Endodermal cell (in vitro differentiated cells): ENCODE measurements at regions not wholly inside any gene's neighbourhood (a gene's known extent, or its start where the extent isn't known, plus 50 kb on each side); places are given as distances from the start of the nearest gene placed in this dataset.
A peak's percentile ranks its signal among the peaks of the same experiment; 100 is the strongest.

Experiments used
- DNase-seq: peaks from one replicate; pipeline ENCODE4 v3.0.0-alpha.2; 2017
- H3K27ac ChIP-seq: 2 replicates; pipeline ENCODE4 v1.5.1; 2013; ENCODE audit warnings: mild to moderate bottlenecking, low read depth, low read length, moderate library complexity
- H3K27me3 ChIP-seq: 2 replicates; pipeline ENCODE4 v1.6.1; 2013; ENCODE audit warnings: mild to moderate bottlenecking, low read length, moderate library complexity; ENCODE audit not compliant: insufficient read depth, control insufficient read depth, poor library complexity, severe bottlenecking
- H3K36me3 ChIP-seq: 2 replicates; pipeline ENCODE4 v1.7.0; 2013; ENCODE audit warnings: mild to moderate bottlenecking, low read length, moderate library complexity; ENCODE audit not compliant: control insufficient read depth, insufficient read depth
- H3K4me1 ChIP-seq: one replicate; pipeline ENCODE4 v1.7.0; 2013; ENCODE audit warnings: low read length; ENCODE audit not compliant: control insufficient read depth, insufficient read depth
- H3K4me3 ChIP-seq: 2 replicates; pipeline ENCODE4 v1.5.1; 2013; ENCODE audit warnings: mild to moderate bottlenecking, low read length, moderate library complexity
- H3K9ac ChIP-seq: 2 replicates; pipeline ENCODE4 v1.6.1; 2013; ENCODE audit warnings: mild to moderate bottlenecking, low read length, moderate library complexity; ENCODE audit not compliant: poor library complexity, severe bottlenecking; ENCODE audit errors: extremely low read depth
- H3K9me3 ChIP-seq: 2 replicates; pipeline ENCODE4 v1.6.1; 2013; ENCODE audit warnings: mild to moderate bottlenecking, low read length, moderate library complexity; ENCODE audit not compliant: control insufficient read depth
- H3K27ac Mint-ChIP-seq: 2 replicates; pipeline ENCODE4 v1.8.0; 2020; ENCODE audit warnings: mixed read lengths
- H3K27me3 Mint-ChIP-seq: 2 replicates; pipeline ENCODE4 v1.8.0; 2021; ENCODE audit warnings: mild to moderate bottlenecking, mixed read lengths; ENCODE audit not compliant: insufficient read depth
- H3K36me3 Mint-ChIP-seq: 2 replicates; pipeline ENCODE4 v1.8.0; 2020; ENCODE audit warnings: low read depth, mixed read lengths
- H3K4me1 Mint-ChIP-seq: 2 replicates; pipeline ENCODE4 v1.8.0; 2020; ENCODE audit warnings: mixed read lengths
- H3K4me3 Mint-ChIP-seq: 2 replicates; pipeline ENCODE4 v1.8.0; 2020; ENCODE audit warnings: mild to moderate bottlenecking, moderate library complexity, mixed read lengths
- H3K9me3 Mint-ChIP-seq: 2 replicates; pipeline ENCODE4 v1.8.0; 2020; ENCODE audit warnings: mild to moderate bottlenecking, mixed read lengths
- WGBS, 2 experiments: methylation state at CpG; one replicate each; pipeline versions ENCODE4 v1.1.5 to v1.1.7; 2013; ENCODE audit warnings: missing lambda C conversion rate in 2 of 2, mixed read lengths in 1 of 2; ENCODE audit not compliant: insufficient coverage in 1 of 2, insufficient read length in 1 of 2; 5-methylcytosine and 5-hydroxymethylcytosine counted together
- TF ChIP-seq, protein P1 (sequence below): fragments of 200-600 bp; sonication (generic); conservative IDR thresholded peaks from 2 replicates; pipeline ENCODE4 v1.5.0; 2021; ENCODE audit warnings: antibody characterized with exemption, mild to moderate bottlenecking

DNA sequence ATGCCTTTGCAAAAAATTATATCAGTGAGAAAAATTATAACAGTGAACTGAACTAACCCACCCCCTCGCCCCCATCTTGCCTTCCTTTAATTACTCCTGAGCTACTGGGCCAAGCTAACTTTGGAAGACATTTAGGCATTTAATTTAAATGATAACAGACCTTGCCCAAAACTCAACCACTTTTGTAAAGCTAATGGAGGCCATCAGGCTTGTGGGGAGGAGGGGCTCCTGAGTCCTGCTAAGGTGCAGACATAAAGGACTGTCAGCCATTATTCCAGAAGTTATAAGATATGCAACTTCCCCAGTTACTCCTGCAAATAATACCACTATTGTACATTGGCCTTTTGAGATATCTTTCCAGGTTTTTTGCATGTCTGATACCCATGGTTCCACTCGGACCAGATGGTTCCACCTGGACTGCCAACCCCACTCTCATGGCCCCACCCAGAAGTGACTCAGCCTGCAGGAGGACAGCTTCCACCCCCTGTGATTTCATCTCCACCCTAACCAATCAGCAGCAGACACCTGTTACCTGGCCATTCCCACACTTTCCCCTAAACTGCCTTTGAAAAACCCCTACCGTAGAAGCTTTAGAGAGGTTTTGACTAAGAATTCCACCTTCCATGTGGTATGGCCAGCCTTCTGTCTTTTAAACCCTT is 805.4 kb upstream of the CDH6 start:
- H3K4me1 ChIP-seq: no peaks in the 10 kb centered on the region
- H3K9me3 Mint-ChIP-seq: no peaks in the 10 kb centered on the region
- H3K4me3 Mint-ChIP-seq: no peak overlapping the region
- no peak overlapping the region for H3K4me3 ChIP-seq
- no peaks in the 10 kb centered on the region for H3K27me3 ChIP-seq
- whole genome bisulfite sequencing, 2 experiments: 75 to 93% methylated on average over 1 to 3 of the region's 3 CpGs
- TF ChIP-seq, protein P1, sequence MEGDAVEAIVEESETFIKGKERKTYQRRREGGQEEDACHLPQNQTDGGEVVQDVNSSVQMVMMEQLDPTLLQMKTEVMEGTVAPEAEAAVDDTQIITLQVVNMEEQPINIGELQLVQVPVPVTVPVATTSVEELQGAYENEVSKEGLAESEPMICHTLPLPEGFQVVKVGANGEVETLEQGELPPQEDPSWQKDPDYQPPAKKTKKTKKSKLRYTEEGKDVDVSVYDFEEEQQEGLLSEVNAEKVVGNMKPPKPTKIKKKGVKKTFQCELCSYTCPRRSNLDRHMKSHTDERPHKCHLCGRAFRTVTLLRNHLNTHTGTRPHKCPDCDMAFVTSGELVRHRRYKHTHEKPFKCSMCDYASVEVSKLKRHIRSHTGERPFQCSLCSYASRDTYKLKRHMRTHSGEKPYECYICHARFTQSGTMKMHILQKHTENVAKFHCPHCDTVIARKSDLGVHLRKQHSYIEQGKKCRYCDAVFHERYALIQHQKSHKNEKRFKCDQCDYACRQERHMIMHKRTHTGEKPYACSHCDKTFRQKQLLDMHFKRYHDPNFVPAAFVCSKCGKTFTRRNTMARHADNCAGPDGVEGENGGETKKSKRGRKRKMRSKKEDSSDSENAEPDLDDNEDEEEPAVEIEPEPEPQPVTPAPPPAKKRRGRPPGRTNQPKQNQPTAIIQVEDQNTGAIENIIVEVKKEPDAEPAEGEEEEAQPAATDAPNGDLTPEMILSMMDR: no peak
- no peak overlapping the region for H3K27ac ChIP-seq
- no peaks in the 10 kb centered on the region for H3K9me3 ChIP-seq
- no peak overlapping the region for H3K27ac Mint-ChIP-seq
- DNase-seq: peak; percentile 51
- H3K9ac ChIP-seq: no peak overlapping the region
- no peaks in the 10 kb centered on the region for H3K27me3 Mint-ChIP-seq
- H3K36me3 Mint-ChIP-seq: no peaks in the 10 kb centered on the region
- H3K4me1 Mint-ChIP-seq: peaks cover 1% of the 10 kb centered on the region
- H3K36me3 ChIP-seq: no peaks in the 10 kb centered on the region

DNA sequence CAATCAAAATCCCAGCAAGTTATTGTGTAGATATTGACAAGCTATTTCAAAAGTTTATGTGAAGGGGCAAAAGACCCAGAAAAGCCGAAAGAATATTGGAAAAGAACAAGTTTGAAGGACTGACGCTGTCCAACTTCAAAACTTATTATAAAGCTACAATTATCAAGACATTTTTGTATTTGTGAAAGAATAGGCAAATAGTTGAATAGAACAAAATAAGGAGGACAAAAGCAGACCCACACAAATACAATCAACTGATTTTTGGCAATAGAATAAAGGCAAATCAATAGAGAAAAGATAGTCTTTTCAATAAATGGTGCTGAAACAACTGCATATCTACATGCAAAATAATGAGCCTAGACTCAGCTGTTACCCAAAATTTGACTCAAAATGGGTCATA is 807.7 kb upstream of the CDH6 start:
- H3K9me3 Mint-ChIP-seq: no peaks in the 10 kb centered on the region
- peaks cover 1% of the 10 kb centered on the region for H3K4me1 Mint-ChIP-seq
- Histone ChIP-seq H3K4me1 (no peaks in the 10 kb centered on the region), H3K9me3 (no peaks in the 10 kb centered on the region), H3K4me3 (no peak overlapping the region), H3K27me3 (no peaks in the 10 kb centered on the region), H3K36me3 (no peaks in the 10 kb centered on the region), H3K27ac (no peak overlapping the region), H3K9ac (no peak overlapping the region)
- DNase-seq: no peak
- 100% methylated on average over 2 of the region's 2 CpGs; no CpG with 5 or more reads in 1 of the 2 experiments for WGBS, 2 experiments
- H3K4me3 Mint-ChIP-seq: no peak overlapping the region
- no peak overlapping the region for H3K27ac Mint-ChIP-seq
- no peaks in the 10 kb centered on the region for H3K27me3 Mint-ChIP-seq
- H3K36me3 Mint-ChIP-seq: no peaks in the 10 kb centered on the region
- TF ChIP-seq, protein P1: no peak

DNA sequence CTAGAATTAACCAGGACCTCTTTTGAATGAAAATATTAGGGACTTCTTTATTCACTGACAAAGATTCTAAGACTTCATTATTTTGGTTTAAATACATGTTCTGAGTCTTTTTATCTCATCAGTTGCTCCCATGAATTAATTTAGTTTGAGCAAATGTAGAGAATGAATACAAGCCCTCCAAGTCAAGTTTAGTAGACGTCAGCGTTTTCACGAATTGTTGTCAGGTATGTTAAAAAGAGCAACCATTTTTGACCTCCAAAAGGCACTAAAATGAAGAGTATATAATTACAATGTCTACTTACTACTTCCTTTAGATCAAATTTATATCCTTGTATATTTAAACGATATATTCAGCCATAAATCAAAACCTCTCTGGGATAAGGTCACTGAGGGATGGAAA is 809.3 kb upstream of the CDH6 start:
- no peaks in the 10 kb centered on the region for H3K36me3 Mint-ChIP-seq
- no peaks in the 10 kb centered on the region for H3K27me3 Mint-ChIP-seq
- Histone ChIP-seq H3K4me1 (no peaks in the 10 kb centered on the region), H3K4me3 (no peak overlapping the region), H3K36me3 (no peaks in the 10 kb centered on the region), H3K27me3 (no peaks in the 10 kb centered on the region), H3K9ac (no peak overlapping the region), H3K27ac (no peak overlapping the region), H3K9me3 (no peaks in the 10 kb centered on the region)
- H3K4me3 Mint-ChIP-seq: no peak overlapping the region
- TF ChIP-seq, protein P1: no peak
- 97% methylated on average over 4 of the region's 4 CpGs; no CpG with 5 or more reads in 1 of the 2 experiments for WGBS, 2 experiments
- DNase-seq: no peak
- no peak overlapping the region for H3K27ac Mint-ChIP-seq
- no peaks in the 10 kb centered on the region for H3K4me1 Mint-ChIP-seq
- H3K9me3 Mint-ChIP-seq: no peaks in the 10 kb centered on the region
